HPDE6-E6E7 (cell line): ENCODE measurements at regions not wholly inside any gene's neighbourhood (a gene's known extent, or its start where the extent isn't known, plus 50 kb on each side); places are given as distances from the start of the nearest gene placed in this dataset.

Experiments used
- DNase-seq: peaks from one replicate; pipeline ENCODE4 v3.0.0; 2011; ENCODE audit warnings: missing footprints; ENCODE audit errors: extremely low spot score

DNA sequence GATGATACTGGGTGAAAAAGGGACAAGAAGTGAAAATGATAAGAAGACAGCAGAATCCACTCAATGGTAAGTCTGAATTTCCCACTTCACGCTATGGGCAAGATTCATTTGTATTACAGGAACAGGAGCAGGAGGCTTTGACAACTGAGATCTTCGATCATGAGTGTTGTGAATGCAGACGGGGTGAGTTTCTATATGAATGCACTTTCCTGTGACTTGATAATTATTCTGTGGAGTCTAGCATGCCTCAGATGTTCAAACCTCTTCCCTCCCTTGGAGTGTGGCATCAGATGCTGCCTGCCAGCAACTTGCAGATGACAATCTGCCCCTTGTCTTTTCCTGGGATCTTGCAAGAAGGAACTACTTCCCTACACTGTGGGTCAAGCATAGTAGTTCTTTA is 225.4 kb downstream of the HLX start:
- DNase-seq: no peak

DNA sequence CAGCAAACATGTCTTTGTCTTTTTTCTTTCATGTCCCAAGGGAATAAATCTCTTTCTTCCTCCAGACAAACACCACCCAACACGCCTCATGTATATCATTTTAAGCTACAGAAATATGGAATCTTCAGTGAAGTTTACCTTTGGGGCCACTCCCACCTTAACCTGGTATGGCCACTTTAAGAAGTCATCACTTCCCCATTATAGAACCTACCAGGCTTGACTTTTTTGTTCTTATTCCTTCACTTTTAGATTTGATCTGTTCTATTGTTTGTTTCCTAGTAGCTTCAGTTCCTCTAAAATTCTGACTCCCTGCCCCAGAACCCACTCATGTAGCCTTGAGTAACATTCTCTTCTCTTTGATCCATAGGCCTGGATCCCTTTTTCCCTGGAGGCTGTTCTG is 226.3 kb downstream of the HLX start:
- no peak for DNase-seq

DNA sequence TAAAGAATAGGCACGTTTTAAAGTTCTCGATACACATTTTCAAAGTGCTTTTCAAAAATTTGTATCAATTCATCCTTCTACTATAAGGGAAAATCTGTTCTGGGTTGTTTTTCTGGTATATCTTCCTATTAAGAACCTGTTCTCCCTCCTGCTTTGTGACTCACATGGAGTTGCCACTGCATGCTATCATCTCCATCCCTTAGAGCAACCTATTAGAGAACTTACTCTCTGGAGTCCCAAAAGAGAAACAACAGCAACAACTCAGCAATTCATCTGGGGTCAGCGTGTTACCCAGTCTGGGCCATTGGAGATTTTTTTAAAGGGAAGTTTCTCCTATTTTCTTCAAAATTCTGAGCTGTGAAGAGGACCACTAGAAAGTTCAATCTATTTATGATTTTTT is 227.4 kb downstream of the HLX start:
- no peak for DNase-seq

DNA sequence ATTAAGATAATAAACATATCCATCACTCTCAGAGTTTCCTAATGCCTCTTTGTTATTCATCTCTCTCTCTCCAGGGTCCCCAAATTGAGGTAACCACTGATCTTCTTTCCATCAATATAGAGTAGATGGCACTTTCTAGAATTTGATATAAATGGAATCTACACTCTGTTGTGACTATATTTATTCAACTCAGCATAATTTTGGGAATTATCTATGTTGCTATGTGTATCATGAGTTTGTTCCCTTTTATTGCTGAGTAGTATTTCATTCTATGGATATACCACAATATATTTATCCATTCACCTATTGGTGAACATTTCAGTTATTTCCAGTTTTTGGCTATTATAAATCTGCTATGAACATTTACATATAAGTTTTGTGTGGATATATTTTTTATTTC is 230.7 kb downstream of the HLX start:
- no peak for DNase-seq

DNA sequence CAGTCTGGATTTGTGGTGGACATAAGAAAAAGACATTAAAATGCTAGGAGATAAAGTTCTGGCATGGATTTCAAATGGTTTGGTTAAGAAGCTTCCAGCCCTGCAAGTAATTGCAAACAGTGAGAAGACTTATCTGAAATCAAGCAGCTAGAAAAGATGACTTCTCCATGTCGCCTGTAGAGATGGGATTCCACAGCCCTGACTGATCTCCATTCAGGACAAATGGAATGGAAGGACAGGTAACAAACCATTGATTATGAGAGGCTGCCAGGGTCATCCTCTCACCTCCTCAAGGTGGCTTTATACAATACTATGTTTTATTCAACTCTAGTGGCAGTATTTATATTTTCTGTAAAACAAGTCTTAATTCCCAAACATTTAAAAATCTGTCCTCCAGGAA is 237.9 kb downstream of the HLX start:
- no peak for DNase-seq

DNA sequence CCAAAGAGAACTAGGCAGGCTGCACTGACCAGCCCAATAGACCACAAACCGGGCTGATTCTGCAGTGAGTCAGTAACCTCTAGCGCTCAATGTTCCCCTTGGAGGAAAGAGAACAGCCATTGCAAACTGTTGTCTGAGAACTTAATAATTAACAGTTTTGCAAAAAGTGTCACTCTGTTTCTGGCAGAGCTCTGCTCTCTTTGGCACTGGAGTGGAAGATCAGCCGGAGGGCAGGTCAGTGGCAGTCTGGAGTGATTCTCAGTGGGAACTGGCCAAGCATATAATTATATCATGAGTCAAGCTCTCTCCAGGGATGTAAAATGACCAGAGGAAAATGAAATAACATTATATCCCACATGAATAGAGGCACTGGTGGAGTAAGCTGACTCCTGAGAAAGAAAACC is 238.3 kb downstream of the HLX start:
- no peak for DNase-seq

DNA sequence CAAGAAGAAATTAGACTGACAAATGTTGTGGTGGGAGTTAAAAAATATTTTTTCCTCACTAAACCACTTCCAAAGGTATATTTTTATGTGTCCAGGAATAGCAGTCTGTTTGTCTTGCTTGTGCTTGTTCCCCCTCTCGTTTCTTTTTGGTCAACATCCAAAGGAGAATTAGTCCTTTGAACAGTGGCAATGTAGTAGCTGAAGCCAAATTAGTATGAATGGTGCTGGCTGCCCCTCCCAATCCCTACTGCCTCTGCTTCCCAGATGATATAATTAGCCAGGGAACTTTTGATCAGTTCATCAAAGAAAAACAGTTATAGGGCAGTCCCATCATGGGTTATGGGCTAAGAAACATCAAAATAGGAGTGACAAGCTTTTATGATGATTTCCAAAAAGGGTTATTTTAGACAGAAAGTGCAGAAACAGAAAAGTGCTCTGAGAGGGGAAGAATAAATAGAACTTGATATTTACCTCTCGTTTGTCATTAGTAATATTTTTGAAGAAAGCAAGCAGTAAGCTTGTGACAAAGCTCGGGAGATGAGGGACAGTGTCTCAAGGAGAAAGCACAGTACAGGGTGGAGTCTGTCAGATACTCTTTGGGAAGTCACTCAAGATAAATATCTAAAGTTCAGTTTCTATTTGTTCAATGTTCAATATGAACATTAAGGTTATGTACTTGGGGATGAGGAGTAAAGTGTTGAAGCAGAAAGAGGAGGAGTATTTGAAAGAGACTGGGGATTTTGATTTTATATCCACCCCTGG is 239.1 kb downstream of the HLX start:
- DNase-seq: no peak

DNA sequence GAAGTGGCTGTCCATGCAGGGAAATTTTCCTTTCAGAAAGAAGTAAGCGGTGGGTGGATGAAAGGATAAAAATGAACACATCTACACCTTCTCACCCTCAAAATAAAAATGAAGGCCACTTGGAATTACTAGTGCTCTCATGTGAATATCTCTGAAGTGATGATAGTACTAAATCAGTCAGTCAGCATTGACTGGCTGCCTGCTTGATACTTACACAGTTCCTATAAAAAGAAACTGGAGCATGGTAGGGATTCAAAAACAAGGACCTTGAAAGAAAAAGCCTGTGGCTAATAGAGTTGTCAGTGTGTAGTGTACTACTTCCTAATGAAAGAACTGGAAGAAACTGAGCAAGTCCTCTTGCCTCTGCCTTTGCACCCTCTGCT is 239.7 kb downstream of the HLX start:
- DNase-seq: no peak

DNA sequence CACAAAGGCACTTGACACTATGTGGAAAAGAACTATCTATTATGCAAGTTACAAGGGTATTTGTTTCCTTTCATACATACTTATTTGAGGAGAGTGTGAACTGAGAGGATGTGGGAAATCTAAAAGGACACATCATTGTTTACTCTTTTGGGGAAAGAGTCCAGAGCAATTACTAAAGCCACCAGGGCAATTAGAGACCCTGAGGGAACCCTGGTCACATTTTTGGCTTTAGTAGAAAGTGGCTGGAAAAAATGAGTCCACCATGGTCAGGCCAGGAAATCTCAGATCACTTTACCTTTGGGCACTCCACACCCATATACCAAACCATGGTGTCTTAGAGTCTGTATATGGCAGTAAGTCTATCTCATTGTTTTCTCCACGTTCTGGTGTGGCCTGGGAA is 243.3 kb downstream of the HLX start:
- DNase-seq: no peak

DNA sequence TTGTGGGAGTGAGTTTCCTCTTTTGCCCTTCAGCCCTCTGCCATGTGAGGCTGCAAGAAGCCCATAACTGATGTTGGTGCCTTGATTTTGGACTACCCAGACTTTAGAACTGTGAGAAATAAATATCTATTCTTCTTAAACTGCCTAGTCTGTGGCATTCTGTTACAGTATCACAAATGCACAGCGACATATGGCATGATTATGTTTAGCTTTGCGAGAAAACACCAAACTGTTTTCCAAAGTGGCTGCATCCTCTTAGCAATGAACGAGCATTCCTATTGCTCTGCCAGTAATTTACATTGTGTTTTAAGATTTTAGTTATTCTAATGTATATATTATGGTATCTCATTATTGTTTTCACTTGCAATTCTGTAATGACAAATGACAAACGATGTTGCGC is 246.7 kb downstream of the HLX start:
- no peak for DNase-seq

DNA sequence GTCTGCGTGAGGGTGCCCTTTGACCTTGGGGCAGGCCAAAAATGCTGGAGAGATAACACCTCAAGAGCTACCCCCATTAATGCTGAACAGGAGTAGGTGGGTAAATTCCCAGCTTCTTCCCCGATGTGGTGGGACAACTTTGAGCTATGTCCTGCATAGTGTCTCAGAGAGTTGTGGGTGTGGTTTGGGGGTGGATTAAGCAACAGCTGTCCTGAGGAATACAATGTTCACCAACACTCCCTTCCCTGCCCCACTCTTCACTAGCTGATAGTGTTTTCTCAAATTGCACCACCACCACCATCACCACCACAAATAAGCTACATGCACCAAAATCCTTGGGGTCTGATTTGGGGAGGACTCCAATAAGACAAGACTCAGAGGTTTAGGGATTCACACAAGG is 258.4 kb downstream of the HLX start:
- no peak for DNase-seq

DNA sequence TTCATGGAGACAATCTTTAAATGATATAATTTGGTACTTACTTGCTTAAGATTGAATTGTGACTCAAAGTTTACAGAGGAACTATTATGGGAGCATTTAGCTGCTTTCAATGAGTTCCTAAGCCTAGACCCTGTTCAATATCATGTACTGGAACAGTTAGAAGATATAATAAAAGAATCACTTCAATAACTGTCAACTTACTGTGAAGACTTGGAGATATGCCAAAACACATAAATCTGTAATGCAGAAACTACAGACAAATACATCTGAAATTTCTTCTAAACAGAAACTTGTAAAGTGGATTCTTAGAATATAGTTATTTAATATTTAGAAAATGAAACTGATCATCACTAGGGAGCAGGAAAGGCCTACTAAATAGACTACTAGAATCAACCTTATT is 259.3 kb downstream of the HLX start:
- DNase-seq: no peak

DNA sequence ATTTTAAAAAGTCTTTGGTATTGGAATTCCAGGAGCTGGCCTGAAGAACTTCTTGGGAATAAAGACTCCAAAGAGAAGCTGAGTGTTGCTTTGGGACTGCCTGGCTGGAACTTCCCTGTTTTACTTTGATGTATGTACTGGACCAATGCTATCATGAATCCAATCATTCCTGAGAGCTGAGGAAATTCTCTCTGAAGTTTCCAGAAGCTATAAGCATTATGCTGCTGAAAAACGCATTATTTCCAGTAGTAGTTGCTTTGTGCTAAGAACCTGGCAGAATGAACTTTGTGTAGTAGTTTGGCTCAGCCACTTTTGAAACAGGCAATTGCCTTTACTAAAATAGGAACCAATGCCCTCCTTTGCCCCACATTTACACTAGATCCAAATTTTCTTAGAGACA is 260.7 kb downstream of the HLX start:
- no peak for DNase-seq

DNA sequence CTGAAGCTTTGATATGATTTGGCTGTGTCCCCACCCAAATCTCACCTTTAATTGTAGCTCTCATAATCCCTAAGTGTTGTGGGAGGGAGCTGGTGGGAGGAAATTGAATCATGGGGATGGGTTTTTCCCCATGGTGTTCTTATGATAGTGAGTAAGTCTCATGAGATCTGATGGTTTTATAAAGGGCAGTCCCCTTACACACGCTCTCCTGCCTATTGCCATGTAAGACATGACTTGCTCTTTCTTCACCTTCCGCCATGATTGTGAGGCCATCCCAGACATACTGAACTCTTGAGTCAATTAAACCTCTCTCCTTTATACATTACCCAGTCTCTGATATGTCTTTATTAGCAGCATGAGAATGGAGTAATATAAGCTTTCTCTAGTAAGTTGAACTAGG is 261.9 kb downstream of the HLX start:
- no peak for DNase-seq

DNA sequence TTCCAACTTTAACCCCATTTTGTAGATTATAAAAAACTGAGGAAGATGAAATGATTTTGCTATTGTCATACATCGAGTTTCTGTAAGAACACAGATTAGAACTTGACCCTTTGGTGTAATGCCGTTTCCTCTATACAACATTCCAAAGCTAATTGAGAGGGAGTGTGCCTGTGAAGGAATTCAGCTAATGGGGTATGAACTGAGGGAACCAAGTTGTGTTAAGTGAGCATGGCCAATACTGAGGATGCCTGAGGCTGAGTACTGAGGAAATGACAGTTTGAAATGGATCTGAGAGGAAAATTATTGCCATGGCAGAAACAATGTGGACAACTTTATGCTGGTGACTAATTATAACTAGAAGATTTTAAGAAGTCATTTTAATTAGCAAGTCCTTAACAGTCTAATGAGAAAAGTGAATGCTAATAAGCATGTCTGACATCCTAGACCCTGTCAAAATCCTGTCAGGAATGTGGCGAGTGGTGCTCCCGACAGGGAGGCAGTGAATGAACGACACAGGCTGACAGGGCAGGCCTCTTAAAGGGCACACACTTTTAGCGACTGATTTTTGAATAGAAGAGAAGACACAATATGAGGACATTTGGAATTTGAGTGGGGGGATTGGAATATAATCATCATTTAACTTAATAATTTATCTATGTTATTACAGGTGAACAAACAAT is 262.5 kb downstream of the HLX start:
- DNase-seq: no peak

DNA sequence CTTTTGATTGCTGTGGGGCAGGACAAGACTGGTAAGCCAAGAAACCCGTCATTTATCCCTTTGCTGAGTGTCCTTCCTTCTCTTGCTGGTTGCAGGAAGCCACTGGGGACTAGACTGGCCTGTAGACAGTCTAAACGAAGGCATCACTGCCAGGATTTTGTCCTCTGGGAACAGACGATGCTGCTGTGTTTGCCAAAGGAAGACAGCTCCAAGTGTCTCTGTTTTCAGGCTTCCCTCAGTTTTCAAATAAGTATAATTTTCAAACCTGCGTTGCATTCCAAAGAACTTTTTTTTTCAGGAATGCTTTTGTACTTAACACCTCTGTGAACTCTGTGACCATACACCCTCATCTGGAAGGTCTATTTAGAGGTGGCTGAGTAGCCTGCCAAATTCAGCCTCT is 269.4 kb downstream of the HLX start:
- no peak for DNase-seq

DNA sequence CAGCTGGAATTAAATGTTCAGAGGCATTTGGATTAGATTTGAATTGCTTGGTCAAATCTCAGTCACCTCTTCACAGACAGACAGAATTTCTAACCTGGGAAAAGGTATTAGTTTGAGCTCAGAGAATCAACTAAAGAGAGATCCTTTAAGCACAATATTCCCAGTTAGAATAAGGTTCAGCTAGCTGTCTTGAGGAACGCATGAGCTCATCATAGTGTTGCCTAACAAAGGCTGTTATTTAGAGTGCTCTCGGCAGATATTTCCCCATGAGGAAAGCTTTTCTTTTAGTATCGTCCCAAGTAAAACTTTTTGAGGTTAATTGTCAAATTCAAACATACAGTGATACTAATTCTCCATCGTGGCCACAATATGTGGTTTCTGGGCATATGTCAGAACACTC is 269.9 kb downstream of the HLX start:
- DNase-seq: no peak

DNA sequence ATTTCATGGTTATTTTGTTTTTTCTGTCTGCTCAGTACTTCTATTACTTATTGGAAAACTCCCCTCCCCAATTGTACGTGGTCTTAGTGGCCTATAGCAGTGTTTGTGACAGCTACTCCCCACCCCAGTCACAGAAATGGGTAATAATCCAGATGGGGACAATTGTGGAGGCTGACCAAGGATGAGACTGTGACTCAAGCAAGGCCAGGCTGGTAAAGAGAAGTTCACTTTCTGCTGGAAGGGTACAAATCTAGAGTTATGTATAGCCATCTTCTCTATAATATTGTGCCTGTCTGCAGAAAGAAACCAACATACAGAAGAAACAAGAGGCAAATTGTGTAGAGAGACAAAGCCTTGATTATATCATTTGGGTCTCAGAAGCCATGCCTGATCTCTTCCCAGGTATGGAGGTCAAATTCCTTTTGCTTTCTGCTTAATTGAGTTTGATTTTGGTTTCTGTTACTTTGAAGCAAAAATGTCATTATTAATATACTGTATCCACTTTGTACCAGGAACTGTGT is 270.4 kb downstream of the HLX start:
- DNase-seq: no peak

DNA sequence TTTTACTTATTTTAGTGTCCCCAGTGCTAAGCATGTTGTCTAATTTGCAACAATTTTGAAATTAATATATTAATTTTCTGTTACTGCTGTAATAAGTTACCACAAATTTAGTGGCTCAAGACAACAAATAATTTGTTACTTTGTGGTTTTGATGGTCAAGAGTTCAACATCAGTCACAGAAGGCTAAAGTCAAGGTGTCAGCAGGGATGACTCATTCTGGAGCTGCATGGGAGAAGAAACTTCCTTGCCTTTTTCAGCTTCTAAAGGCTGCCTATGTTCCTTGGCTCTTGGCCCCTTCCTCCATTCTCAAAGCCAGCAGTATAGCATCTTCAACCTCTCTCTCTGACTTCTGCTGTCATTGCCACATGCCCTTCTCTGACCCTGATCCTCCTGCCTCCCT is 271.8 kb downstream of the HLX start:
- no peak for DNase-seq

DNA sequence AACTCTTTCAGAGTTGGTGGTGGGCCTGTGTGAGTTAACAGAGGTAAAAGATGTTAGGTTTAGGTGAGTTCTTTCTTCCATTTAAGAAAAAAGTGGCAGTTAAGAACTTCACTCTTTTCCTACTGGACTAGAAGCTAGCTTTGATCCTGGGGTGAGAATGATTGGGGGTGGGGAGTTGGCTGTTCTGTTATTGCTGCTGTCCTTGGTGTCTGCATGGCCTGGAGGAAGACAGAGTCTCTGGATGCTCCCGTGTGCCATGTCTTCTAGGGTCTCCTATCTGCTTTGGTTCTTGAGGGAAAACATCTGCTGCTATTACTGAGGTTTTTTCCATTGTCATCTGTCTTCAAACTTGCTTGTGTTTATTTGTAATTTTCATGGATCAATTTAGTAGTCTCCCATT is 275.7 kb downstream of the HLX start:
- no peak for DNase-seq

DNA sequence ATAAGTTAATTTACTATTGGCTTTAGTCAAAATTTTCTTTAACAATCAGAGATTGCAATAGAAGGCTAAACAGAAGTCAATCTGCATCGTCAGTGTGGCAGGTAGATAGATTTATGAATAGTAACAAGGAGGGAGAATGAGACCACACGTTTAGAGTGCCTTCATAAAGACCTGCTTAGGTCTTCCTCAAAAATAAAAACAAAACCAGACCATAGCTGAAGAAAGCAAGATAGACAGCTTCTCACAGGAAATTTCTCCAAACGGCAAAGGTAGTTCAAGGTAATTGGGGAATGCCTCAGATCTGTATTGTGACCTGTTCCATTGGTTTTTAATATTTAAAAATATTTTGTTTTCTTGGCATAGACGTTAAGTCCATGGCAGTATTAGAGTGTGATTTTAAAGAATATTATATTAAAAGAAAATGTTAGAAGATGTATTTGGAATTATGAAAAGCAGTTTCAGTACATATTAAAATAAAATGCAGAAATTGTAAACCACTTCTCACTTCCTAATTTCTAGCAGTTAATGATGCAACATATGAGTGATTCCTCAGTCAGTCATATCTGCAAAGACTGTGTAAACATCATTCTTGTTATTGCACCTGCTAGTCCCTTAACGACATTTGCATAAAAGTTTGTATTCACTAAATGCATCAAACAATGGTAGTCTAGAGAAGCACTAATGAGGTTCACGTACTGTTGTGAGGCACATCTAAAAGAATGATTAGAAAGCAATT is 278.0 kb downstream of the HLX start:
- DNase-seq: no peak

DNA sequence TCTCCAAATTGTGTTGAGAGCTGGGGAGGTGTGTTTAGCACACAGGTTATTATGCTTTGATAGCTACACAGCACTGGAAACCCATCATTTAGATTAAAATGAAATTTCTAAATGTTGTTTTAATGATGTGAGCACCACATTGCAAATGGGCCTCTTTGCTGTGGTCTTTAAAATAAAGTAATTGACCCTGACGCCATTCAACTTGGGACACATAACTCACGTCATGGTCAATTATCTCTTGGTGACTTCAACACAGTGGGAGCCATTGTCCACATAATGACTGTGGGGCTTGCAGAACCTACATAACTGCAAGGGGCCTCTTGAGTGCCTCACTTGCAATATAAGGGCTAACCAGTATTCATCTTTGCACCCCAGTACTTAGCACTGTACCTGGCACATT is 280.4 kb downstream of the HLX start:
- DNase-seq: no peak

DNA sequence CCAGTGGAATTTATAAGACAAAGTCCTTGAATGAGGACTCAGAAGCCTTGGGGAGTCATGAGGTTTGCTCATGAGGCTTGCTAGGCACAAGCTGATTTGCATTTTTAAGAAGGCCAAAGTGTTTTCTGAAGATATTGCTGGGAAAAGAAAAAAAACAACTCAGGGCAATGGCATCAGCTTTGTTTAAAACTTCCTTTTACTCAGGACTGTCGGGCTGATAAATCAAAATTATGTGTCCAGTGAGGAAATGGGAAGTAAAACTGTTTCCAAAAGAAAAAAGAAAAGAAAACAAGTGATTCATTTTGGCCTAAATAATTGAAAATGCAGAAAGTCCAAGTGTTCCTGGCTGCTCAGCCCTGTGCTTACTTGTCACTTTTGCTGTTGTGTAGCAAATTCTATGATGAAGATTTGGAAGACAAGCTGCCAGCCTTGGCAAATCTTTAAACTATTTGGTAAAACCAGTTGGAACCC is 282.4 kb downstream of the HLX start:
- no peak for DNase-seq
